HG02610 (cell line): ENCODE measurements at regions not wholly inside any gene's neighbourhood (a gene's known extent, or its start where the extent isn't known, plus 50 kb on each side); places are given as distances from the start of the nearest gene placed in this dataset.
"Not testable (repeated sequence)": the region's sequence is repeated elsewhere in the genome, so short reads cannot be mapped to it uniquely, and the experiment has no call there.

ENCODE experiments used
- ATAC-seq: cut with Tn5 transposase; IDR thresholded peaks from one replicate; pipeline ENCODE4 v1.9.1; 2021; ENCODE audit warnings: mild to moderate bottlenecking, moderate library complexity; ENCODE audit not compliant: unreplicated experiment

- no peak for ATAC-seq
Observed at GRCh38 chr2:434625-435024, 146.7 kb upstream of the ALKAL2 start.

DNA sequence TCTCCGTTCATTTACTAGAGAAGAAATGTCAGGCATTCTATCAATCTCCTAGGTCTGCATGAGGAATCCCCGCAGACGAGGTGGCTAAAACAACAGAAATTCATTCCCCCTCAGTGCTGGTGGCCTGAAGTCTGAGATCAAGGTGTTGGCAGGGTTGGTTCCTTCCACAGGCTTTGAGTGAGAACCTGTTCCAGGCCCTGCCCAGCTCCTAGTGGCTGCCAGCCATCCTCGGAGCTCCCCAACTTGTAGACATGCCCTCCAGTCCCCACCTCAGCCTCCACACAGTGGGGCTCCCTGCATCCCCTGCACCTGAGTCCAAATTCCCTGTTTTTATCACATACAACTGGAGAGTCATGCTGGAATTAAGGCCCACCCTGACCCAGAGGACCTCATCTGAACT is 145.3 kb upstream of the ALKAL2 start:
- no peak for ATAC-seq

DNA sequence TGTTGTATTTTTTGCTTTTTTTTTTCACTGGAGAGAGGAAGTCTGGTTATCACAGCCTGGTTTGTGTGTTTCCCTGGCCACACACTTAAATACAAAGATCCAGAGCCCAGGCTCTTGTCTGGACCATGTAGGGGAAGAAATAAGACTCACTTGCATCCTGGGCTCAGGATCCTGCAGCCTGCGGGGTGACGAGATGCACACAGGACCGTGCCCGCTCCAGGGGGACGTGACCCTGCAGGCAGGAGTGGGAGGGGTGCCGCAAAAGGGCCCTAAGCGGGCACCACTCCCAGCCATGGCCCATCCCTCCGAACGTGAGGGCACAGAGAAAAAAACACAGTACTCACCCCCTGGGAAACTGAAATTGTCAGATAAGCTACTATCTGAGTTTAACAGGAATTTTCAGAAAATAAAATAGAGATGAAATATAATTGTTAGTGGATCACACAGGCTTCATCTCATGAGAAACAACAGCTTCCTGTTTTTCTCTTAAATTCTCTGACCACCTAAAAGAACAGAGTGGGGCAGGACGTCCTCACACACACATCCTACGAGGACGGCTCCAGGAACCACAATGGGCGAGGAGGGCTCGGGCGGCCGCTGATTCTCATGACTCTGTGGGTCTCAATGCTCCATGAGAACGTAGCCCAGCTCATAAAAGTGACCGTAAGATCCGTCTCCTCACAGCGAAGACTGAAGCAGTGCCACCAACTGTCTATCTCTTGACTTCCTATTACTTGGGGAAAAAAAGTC is 142.6 kb upstream of the ALKAL2 start:
- ATAC-seq, result no peak

DNA sequence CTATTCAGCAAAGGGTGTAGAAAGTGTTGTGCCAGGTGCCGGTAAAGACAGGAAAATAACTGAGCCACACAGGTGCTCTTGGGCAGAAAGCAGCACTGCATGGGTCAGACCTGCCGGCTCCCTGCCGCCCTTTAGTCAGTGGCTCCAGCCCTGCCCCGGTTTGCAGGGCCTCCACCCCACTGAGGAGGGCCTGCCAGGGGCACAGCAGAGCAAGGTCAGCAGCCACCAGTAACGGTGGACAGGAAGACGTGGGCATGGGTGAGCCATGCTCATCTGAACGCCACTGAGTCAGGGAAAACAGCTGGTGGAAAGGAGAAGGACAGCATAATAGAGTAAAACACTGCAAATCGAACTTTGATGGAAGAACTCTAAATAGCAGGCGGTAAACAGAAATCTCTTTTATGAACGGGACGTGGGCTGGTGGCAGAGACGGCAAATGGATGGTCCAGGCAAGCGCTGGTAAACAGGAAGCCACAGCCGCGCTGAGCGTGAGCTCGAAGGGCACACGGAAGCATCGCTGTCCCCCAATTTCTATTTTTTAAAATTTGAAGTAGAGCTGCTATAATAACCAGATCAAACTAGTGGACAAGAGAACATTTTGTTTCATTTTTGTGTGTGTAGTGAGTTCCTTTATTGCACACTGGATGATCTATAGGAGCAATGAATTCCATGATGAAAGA is 141.8 kb upstream of the ALKAL2 start:
- no peak for ATAC-seq

- ATAC-seq, result no peak
Observed at GRCh38 chr2:429142-429541, 141.3 kb upstream of the ALKAL2 start.

DNA sequence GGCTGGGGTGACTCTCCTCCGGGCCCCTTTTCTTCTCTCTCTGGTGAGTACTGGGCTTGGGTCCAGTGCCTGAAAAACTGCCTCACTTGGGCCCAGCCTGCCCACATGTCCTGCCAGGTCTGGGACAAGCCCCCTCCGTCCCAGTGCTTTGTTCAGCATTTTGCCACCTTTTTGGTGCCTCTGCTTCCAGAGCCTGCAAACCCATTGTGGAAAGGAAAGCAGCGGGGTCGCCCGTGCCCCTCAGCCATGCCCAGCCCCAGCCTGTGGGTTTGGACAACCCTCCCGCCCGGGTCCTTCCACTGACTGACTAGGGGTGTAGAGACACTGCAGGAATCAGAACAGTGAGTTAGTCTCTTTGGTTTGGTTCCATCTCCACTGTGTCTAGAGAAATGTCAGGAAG is 140.7 kb upstream of the ALKAL2 start:
- no peak for ATAC-seq

DNA sequence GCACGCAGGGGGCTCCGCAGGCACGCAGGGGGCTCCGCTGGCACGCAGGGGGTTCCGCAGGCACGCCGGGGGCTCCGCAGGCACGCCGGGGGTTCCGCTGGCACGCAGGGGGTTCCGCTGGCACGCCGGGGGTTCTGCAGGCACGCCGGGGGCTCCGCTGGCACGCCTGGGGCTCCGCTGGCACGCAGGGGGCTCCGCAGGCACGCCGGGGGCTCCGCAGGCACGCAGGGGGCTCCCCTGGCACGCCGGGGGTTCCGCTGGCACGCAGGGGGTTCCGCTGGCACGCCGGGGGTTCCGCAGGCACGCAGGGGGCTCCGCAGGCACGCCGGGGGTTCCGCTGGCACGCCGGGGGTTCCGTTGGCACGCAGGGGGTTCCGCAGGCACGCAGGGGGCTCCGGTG is 138.8 kb upstream of the ALKAL2 start:
- ATAC-seq, result not testable (repeated sequence)

DNA sequence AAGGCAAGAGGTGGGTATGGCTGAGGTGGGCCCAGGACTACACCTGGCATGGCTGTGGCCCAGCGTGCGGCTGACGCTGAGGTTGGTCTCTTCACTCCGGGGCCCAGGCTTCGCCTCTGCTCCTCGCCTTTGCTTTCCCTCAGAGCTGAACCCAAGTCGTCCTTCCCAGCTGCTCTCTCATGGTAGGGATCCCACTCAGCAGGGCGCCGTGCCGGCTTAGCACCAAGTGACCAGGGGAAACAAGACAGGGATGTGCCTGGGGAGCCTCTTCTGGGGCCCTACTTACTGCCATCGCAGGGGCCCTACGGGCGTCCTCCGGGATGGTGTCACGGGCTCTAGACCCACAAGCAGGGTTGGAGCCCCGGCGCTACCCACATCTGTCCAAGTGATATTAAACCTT is 138.1 kb upstream of the ALKAL2 start:
- no peak for ATAC-seq

- ATAC-seq, result no peak
Observed at GRCh38 chr2:425243-425642, 137.4 kb upstream of the ALKAL2 start.

GRCh38 chr2:424306-425171 is 136.6 kb upstream of the ALKAL2 start:
- no peak for ATAC-seq

DNA sequence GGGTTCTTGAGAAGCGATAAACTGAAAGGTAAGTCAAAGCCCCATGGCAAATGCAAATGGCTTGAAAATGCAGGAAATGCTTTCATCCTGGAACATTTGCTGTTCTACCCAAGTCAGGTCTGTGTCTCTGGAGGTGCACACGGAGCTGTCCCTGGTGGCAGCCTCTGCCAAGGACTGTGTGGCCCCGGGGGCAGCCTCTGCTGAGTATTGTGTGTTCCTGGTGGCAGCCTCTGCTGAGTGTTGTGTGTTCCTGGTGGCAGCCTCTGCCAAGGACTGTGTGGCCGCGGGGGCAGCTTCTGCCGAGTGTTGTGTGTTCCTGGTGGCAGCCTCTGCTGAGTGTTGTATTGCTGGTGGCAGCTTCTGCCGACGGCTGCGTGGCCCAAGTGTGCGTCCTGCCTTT is 135.6 kb upstream of the ALKAL2 start:
- ATAC-seq, result no peak

DNA sequence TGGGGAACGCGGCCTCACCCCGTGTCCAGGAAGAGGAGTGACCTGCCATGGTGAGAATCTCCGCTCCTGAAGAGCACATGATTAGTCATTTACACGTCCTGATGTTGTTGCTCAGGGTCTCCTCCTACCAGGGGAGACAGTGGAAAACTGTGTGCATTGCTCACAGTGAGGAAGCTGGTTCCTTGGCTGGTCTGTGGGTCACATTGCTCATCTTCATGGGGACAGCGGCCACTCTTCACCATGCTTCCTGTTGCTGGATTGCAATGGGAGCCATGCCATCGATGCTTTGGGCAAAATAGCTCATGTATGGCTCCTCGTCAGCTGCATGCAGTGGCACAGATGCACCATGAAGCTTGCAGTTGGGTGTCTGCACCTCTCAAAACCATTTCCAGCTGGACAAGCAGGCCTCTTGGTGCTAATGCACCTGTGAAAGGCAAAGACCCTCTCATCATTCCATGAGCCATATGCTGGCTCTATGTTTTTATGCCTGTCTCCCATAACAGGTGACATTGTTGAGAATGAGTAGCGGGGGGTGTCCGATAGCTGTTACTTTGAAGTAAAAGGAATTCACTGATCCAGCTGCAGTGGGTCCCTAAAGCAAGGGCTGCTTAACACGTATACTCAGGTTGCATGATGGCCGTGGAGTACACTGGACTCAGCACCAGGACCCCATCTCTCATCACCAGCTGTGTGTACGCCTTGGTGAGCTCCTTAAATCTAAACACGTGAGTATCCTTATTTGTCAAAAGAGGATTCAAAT is 135.0 kb upstream of the ALKAL2 start:
- ATAC-seq, result no peak

GRCh38 chr2:421406-421805 is 133.5 kb upstream of the ALKAL2 start:
- ATAC-seq, result no peak

- no peak for ATAC-seq
Observed at GRCh38 chr2:419687-420317, 131.9 kb upstream of the ALKAL2 start.

- ATAC-seq, result no peak
Observed at GRCh38 chr2:417662-418061, 129.8 kb upstream of the ALKAL2 start.

- no peak for ATAC-seq
Observed at GRCh38 chr2:417006-417405, 129.1 kb upstream of the ALKAL2 start.

DNA sequence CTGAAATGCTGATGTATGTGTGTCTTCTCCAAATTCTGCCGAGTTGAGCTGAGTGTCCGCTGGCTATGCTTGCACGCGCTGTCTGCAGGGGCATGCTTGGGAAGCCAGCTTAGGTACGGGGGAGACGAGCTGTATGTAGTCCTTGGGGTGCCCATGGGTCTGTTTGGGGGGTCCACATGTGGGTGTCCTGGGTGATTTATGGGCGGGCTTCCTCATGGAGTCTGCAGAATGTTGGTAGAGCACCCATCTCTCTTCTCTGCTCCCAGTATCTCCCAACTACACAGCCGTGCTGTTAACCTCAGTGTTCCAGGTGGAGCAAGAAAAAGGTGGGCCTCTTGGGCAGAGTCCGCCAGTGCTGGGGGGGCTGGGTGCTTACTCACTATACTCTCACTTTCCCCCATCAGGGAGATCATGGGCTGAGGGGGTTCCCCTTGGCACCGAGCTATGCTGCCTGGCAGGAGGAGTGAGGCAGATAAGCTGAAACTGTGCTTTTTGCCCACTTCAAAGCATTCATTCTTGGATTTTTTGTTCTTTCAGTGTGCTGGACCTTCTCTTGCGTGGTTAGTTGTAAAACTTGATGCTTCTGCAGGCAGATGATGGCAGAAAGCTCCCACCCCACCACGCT is 128.2 kb upstream of the ALKAL2 start:
- ATAC-seq, result no peak

- no peak for ATAC-seq
Observed at GRCh38 chr2:409523-409922, 121.6 kb upstream of the ALKAL2 start.

DNA sequence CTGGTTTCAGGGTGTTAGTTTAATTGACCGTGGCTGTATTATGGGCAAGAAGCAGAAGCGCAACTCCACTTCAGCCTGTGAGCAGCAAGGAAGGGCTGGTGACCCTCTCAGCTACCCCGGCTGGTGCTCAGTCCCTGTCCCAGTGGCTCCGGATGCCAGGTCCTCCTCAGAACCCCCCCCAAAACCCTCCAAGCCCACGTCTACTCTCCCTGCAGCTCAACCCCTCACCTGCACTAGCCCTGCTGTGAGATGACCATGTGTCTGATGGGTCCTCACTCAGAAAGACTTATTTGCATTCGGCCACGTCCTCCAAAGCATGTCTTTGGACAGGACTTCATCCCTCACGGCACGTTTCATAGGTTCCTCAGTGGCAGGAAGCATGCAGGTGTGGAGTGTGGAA is 119.7 kb upstream of the ALKAL2 start:
- ATAC-seq, result no peak

DNA sequence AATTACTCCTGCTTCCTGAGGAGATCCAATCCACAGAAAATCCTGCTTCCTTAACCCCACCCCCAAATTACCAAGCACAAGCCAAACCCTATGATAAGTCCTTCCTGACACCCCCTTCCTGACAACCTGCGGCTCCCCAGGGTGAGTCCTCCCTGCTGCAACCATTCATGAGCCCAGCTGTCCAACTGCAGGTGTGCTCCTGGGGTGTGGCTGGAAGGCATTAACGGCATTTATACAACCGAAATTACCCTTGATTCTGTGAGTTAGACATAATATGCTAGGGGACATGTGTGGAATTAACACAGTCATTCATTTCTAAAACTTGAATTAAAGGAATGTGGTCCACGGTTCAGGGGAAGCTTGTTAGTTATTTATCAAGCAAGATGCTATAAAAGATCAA is 119.0 kb upstream of the ALKAL2 start:
- no peak for ATAC-seq
